HepG2 (cell line): ENCODE measurements at regions not wholly inside any gene's neighbourhood (a gene's known extent, or its start where the extent isn't known, plus 50 kb on each side); places are given as distances from the start of the nearest gene placed in this dataset.

Source experiments
- ATAC-seq: fragments of 200-7000 bp; cut with Tn5 transposase; 3 replicates; pipeline ENCODE4 v1.9.1; 2020; ENCODE audit warnings: mild to moderate bottlenecking, moderate library complexity
- BruUV-seq: library from RNA; stranded (reverse); fragments of 400-500 nt; replicated peaks from 2 replicates; lab custom pipeline; 2021; lab: Mats Ljungman, UMichigan
- CTCF ChIA-PET: fragments of 300-600 bp; formaldehyde crosslinking; extraction: SDS; loops from one replicate; lab custom pipeline; 2021; ENCODE audit warnings: low total read pairs, inconsistent platforms, low intra/inter-chr PET ratio; lab: Yijun Ruan, JAX
- POLR2A ChIA-PET: fragments of 350-600 bp; sonication (Branson Sonifier 250); formaldehyde crosslinking; loops from one replicate; lab custom pipeline; 2020; ENCODE audit warnings: antibody characterized with exemption, inconsistent platforms; lab: Yijun Ruan, JAX
- DNase-seq: peaks from one replicate; pipeline ENCODE4 v3.0.0-alpha.2; 2015; ENCODE audit warnings: low spot score
- FAIRE-seq: peaks from 3 replicates; lab custom pipeline; 2011; peaks lifted over from hg19 to GRCh38; lab: Jason Lieb, UNC
- H2AFZ ChIP-seq: one replicate; pipeline ENCODE4 v1.6.1; 2011; ENCODE audit warnings: low read length, inconsistent platforms
- H3K27ac ChIP-seq: fragments of 300-600 bp; 3 replicates; pipeline ENCODE4 v1.8.0; 2011; ENCODE audit warnings: mixed run types, mild to moderate bottlenecking, mixed read lengths, low read length, inconsistent platforms; ENCODE audit not compliant: insufficient read depth; ENCODE audit errors: extremely low read length
- H3K27me3 ChIP-seq, 2 experiments: fragments of 200-600 bp in 1 of 2; 2 replicates in 1 of 2; 3 replicates in 1 of 2; pipeline versions ENCODE4 v1.6.0 to v1.8.0; 2011; ENCODE audit warnings: low read length in 2 of 2, mild to moderate bottlenecking in 2 of 2, moderate library complexity in 2 of 2, inconsistent platforms in 1 of 2; ENCODE audit not compliant: insufficient read depth in 2 of 2, control insufficient read depth in 1 of 2
- H3K36me3 ChIP-seq, 2 experiments: fragments of 200-600 bp in 1 of 2; replicated peaks in 1 of 2; 2 replicates in 1 of 2; 3 replicates in 1 of 2; pipeline versions ENCODE4 v1.5.1 to v1.8.0; 2011; ENCODE audit warnings: low read length in 2 of 2, inconsistent platforms in 1 of 2; ENCODE audit not compliant: insufficient read depth in 2 of 2, control insufficient read depth in 1 of 2
- H3K4me1 ChIP-seq: 2 replicates; pipeline ENCODE4 v1.5.1; 2012; ENCODE audit warnings: low read length, inconsistent platforms; ENCODE audit not compliant: insufficient read depth
- H3K4me2 ChIP-seq: 2 replicates; pipeline ENCODE4 v1.6.0; 2011; ENCODE audit warnings: low read depth, low read length, inconsistent platforms
- H3K4me3 ChIP-seq, 3 experiments: fragments of 200-600 bp in 1 of 3; sonication (generic), shearing (Covaris generic) in 1 of 3; replicated peaks in 1 of 3; 2 replicates each; pipeline ENCODE4 v1.5.1; 2011 to 2016; ENCODE audit warnings: low read length in 3 of 3, inconsistent platforms in 2 of 3, low read depth in 2 of 3, mild to moderate bottlenecking in 2 of 3, control low read depth in 1 of 3, mixed read lengths in 1 of 3; ENCODE audit not compliant: insufficient read depth in 1 of 3
- H3K79me2 ChIP-seq: one replicate; pipeline ENCODE4 v1.6.1; 2011; ENCODE audit warnings: low read length, inconsistent platforms; ENCODE audit not compliant: insufficient read depth
- H3K9ac ChIP-seq: 2 replicates; pipeline ENCODE4 v1.6.0; 2011; ENCODE audit warnings: mild to moderate bottlenecking, low read depth, low read length, inconsistent platforms; ENCODE audit not compliant: insufficient read depth
- H3K9me3 ChIP-seq: 2 replicates; pipeline ENCODE4 v1.5.1; 2012; ENCODE audit warnings: mild to moderate bottlenecking, low read length
- H4K20me1 ChIP-seq: 2 replicates; pipeline ENCODE4 v1.6.0; 2011; ENCODE audit warnings: inconsistent platforms, mild to moderate bottlenecking, low read length, moderate library complexity; ENCODE audit not compliant: insufficient read depth
- ATF3 ChIP-seq: sonication (generic); formaldehyde crosslinking; IDR thresholded peaks from 2 replicates; pipeline ENCODE4 v1.4.0; 2020; ENCODE audit warnings: missing genetic modification reagents
- CSRNP2 ChIP-seq: sonication (generic); formaldehyde crosslinking; conservative IDR thresholded peaks from 2 replicates; pipeline ENCODE4 v1.8.0; 2022; ENCODE audit warnings: low read depth, missing genetic modification reagents
- ELK4 ChIP-seq: sonication (generic); formaldehyde crosslinking; IDR thresholded peaks from 2 replicates; pipeline ENCODE4 v1.9.0; 2021; ENCODE audit warnings: missing genetic modification reagents, borderline replicate concordance
- IKZF1 ChIP-seq: fragments of 450-650 bp; IDR thresholded peaks from 2 replicates; pipeline ENCODE4 v1.7.1; 2016
- PCBP2 ChIP-seq: fragments of 200-400 bp; formaldehyde crosslinking; optimal IDR thresholded peaks from 2 replicates; pipeline ENCODE3; 2018; ENCODE audit warnings: low read length, low read depth; ENCODE audit not compliant: poor library complexity, severe bottlenecking
- PRDM10 ChIP-seq: sonication (generic); formaldehyde crosslinking; IDR thresholded peaks from 2 replicates; pipeline ENCODE4 v1.4.0; 2020; ENCODE audit warnings: low read depth, missing genetic modification reagents
- PRMT3 ChIP-seq: sonication (generic); formaldehyde crosslinking; IDR thresholded peaks from 2 replicates; pipeline ENCODE4 v1.8.1; 2022; ENCODE audit warnings: low read depth, mild to moderate bottlenecking, moderate library complexity, missing genetic modification reagents, borderline replicate concordance
- RBFOX2 ChIP-seq: fragments of 200-400 bp; formaldehyde crosslinking; IDR thresholded peaks from 2 replicates; pipeline ENCODE4 v1.6.1; 2017; ENCODE audit warnings: low read depth, mild to moderate bottlenecking, low read length
- ZBTB7A ChIP-seq: sonication (generic); formaldehyde crosslinking; IDR thresholded peaks from 2 replicates; pipeline ENCODE4 v1.8.0; 2022; ENCODE audit warnings: mild to moderate bottlenecking, missing genetic modification reagents
- ZNF513 ChIP-seq: sonication (generic); formaldehyde crosslinking; conservative IDR thresholded peaks from 2 replicates; pipeline ENCODE4 v1.5.0; 2020; ENCODE audit warnings: missing genetic modification reagents
- ZNF572 ChIP-seq: sonication (generic); formaldehyde crosslinking; IDR thresholded peaks from 2 replicates; pipeline ENCODE4 v1.5.1; 2020; ENCODE audit warnings: mild to moderate bottlenecking, missing genetic modification reagents
- WGBS: methylation state at CpG from one replicate; pipeline ENCODE4 v1.1.6; 2017; ENCODE audit warnings: low lambda C conversion rate; 5-methylcytosine and 5-hydroxymethylcytosine counted together
- in situ Hi-C: cut with HindIII; loops from 2 replicates; pipeline ENCODE4 v1.10.0; 2017; ENCODE audit warnings: low pct_unique_long_range_greater_than_20kb; ENCODE audit not compliant: extremely low pct_ligation_motif_present
- intact Hi-C: fragments of 100-400 bp; cut with micrococcal nuclease; formaldehyde crosslinking; loops from one replicate; pipeline ENCODE4 v1.10.0; 2022; ENCODE audit not compliant: unreplicated experiment

GRCh38 chr3:29083081-29083480, 197.8 kb upstream of the RBMS3 start:
- H3K4me2 ChIP-seq, result no peak overlapping the region
- H3K9me3 ChIP-seq, result peaks cover 13% of the 10 kb centered on the region
- H3K4me1 ChIP-seq, result no peaks in the 10 kb centered on the region
- H3K9ac ChIP-seq, result no peak overlapping the region
- H3K27me3 ChIP-seq, result no peaks in the 10 kb centered on the region
- FAIRE-seq (no peak), DNase-seq (no peak), ATAC-seq (no peak)
- BruUV-seq, result no TSS peak
- POLR2A ChIA-PET, result no interaction called here
- in situ Hi-C loops, result no loop called here
- H3K79me2 ChIP-seq, result no peaks in the 10 kb centered on the region
- no peaks in the 10 kb centered on the region for H3K36me3 ChIP-seq
- intact Hi-C loops, result no loop called here
- no peak overlapping the region for H2AFZ ChIP-seq
- no peak overlapping the region for H3K27ac ChIP-seq
- no peaks in the 10 kb centered on the region for H4K20me1 ChIP-seq
- no peak overlapping the region for H3K4me3 ChIP-seq
- WGBS, result 4% methylated on average over 2 of the region's 2 CpGs
- no peak for TF ChIP-seq PRMT3 (CRISPR knock-in tag)
- no peak for TF ChIP-seq ZNF572 (CRISPR knock-in tag)
- no peak for TF ChIP-seq ATF3 (CRISPR knock-in tag)
- TF ChIP-seq IKZF1, result no peak
- TF ChIP-seq ZNF513, result no peak
- no peak for TF ChIP-seq PRDM10
- no peak for TF ChIP-seq RBFOX2
- no peak for TF ChIP-seq ELK4
- TF ChIP-seq CSRNP2 (CRISPR knock-in tag), result no peak
- no peak for TF ChIP-seq PCBP2
- TF ChIP-seq ZBTB7A, result no peak
- TF ChIP-seq, all 625 proteins: peak for 0
- CTCF ChIA-PET, result no interaction called here
